HEK293T (cell line): ENCODE measurements at regions not wholly inside any gene's neighbourhood (a gene's known extent, or its start where the extent isn't known, plus 50 kb on each side); places are given as distances from the start of the nearest gene placed in this dataset.

Source experiments
- CTCF ChIA-PET: fragments of 350-600 bp; formaldehyde crosslinking; extraction: SDS; loops from one replicate; lab custom pipeline; 2021; ENCODE audit warnings: antibody characterized with exemption, inconsistent platforms; lab: Yijun Ruan, JAX
- POLR2A ChIA-PET: fragments of 350-600 bp; formaldehyde crosslinking; extraction: SDS; loops from one replicate; lab custom pipeline; 2020; ENCODE audit warnings: antibody characterized with exemption, inconsistent platforms; lab: Yijun Ruan, JAX
- DNase-seq: peaks from one replicate; pipeline ENCODE4 v3.0.0; 2012; ENCODE audit warnings: mixed read lengths; ENCODE audit errors: extremely low spot score
- ARNT ChIP-seq: fragments of 450-650 bp; IDR thresholded peaks from 2 replicates; pipeline ENCODE4 v1.6.1; 2017; ENCODE audit warnings: mild to moderate bottlenecking
- BHLHE40 ChIP-seq: fragments of 450-650 bp; IDR thresholded peaks from 2 replicates; pipeline ENCODE4 v1.6.1; 2016; ENCODE audit warnings: mild to moderate bottlenecking, moderate library complexity, borderline replicate concordance
- CTBP1 ChIP-seq: fragments of 450-650 bp; IDR thresholded peaks from 2 replicates; pipeline ENCODE4 v1.6.1; 2016; ENCODE audit warnings: borderline replicate concordance
- ELF4 ChIP-seq: fragments of 450-650 bp; IDR thresholded peaks from 2 replicates; pipeline ENCODE4 v1.6.1; 2017; ENCODE audit warnings: antibody characterized with exemption
- FOXA1 ChIP-seq: fragments of 450-650 bp; IDR thresholded peaks from 2 replicates; pipeline ENCODE4 v1.6.1; 2016; ENCODE audit warnings: mild to moderate bottlenecking
- FOXK2 ChIP-seq: fragments of 450-650 bp; IDR thresholded peaks from 2 replicates; pipeline ENCODE4 v1.6.1; 2016; ENCODE audit warnings: mild to moderate bottlenecking
- FOXM1 ChIP-seq: fragments of 450-650 bp; IDR thresholded peaks from 2 replicates; pipeline ENCODE4 v1.6.1; 2017; ENCODE audit warnings: mild to moderate bottlenecking, borderline replicate concordance
- HDGF ChIP-seq: fragments of 450-650 bp; IDR thresholded peaks from 2 replicates; pipeline ENCODE4 v1.6.1; 2017; ENCODE audit warnings: antibody characterized with exemption, borderline replicate concordance
- L3MBTL2 ChIP-seq: fragments of 450-650 bp; conservative IDR thresholded peaks from 2 replicates; pipeline ENCODE4 v1.6.1; 2016; ENCODE audit warnings: mild to moderate bottlenecking
- LEF1 ChIP-seq: fragments of 450-650 bp; IDR thresholded peaks from 2 replicates; pipeline ENCODE4 v1.6.1; 2017; ENCODE audit warnings: mild to moderate bottlenecking, borderline replicate concordance
- NFRKB ChIP-seq: fragments of 450-650 bp; IDR thresholded peaks from 2 replicates; pipeline ENCODE4 v1.6.1; 2016; ENCODE audit warnings: mild to moderate bottlenecking, moderate library complexity
- PKNOX1 ChIP-seq: fragments of 450-650 bp; IDR thresholded peaks from 2 replicates; pipeline ENCODE4 v1.6.1; 2016
- SP1 ChIP-seq: fragments of 450-650 bp; IDR thresholded peaks from 2 replicates; pipeline ENCODE4 v1.6.1; 2017
- SUZ12 ChIP-seq: fragments of 450-650 bp; IDR thresholded peaks from 2 replicates; pipeline ENCODE4 v1.6.1; 2016; ENCODE audit warnings: mild to moderate bottlenecking
- TARDBP ChIP-seq: fragments of 450-650 bp; IDR thresholded peaks from 2 replicates; pipeline ENCODE4 v1.6.1; 2016
- ZNF384 ChIP-seq: fragments of 450-650 bp; IDR thresholded peaks from 2 replicates; pipeline ENCODE4 v1.6.1; 2016

- no peak for DNase-seq
- ChIA-PET CTCF (no interaction called here), POLR2A (no interaction called here)
- TF ChIP-seq BHLHE40 (no peak), ZNF384 (no peak), FOXK2 (no peak), NFRKB (no peak), SUZ12 (no peak), FOXM1 (no peak), L3MBTL2 (no peak), CTBP1 (no peak), HDGF (no peak), SP1 (no peak), LEF1 (no peak), FOXA1 (no peak), PKNOX1 (no peak), TARDBP (no peak)
Observed at GRCh38 chr17:13398091-13398490, 203.6 kb downstream of the HS3ST3A1 start.

- ChIA-PET POLR2A (no interaction called here), CTCF (interaction anchor here (0.6 kb wide), 1 partner anchor 1550 kb away, joined by 5 read pairs; no protein-coding TSS in a partner anchor)
- no peak for DNase-seq
- no peak for TF ChIP-seq LEF1
- no peak for TF ChIP-seq ELF4
- no peak for TF ChIP-seq L3MBTL2
- TF ChIP-seq SUZ12, result no peak
- TF ChIP-seq TARDBP, result no peak
- TF ChIP-seq ZNF384, result no peak
- no peak for TF ChIP-seq HDGF
- TF ChIP-seq FOXM1, result no peak
- TF ChIP-seq NFRKB, result no peak
- TF ChIP-seq BHLHE40, result no peak
- TF ChIP-seq SP1, result no peak
- TF ChIP-seq FOXK2, result no peak
- no peak for TF ChIP-seq FOXA1
- no peak for TF ChIP-seq PKNOX1
- no peak for TF ChIP-seq ARNT
- no peak for TF ChIP-seq CTBP1
Observed at GRCh38 chr17:13395862-13396261, 205.9 kb downstream of the HS3ST3A1 start.

GRCh38 chr17:13395346-13395745 is 206.4 kb downstream of the HS3ST3A1 start:
- DNase-seq, result no peak
- CTCF ChIA-PET, result no interaction called here
- POLR2A ChIA-PET, result no interaction called here
- no peak for TF ChIP-seq BHLHE40
- no peak for TF ChIP-seq SUZ12
- TF ChIP-seq SP1, result no peak
- TF ChIP-seq ARNT, result no peak
- TF ChIP-seq FOXM1, result no peak
- no peak for TF ChIP-seq PKNOX1
- TF ChIP-seq ELF4, result no peak
- no peak for TF ChIP-seq FOXA1
- no peak for TF ChIP-seq HDGF
- TF ChIP-seq NFRKB, result no peak

- TF ChIP-seq TARDBP, result no peak
- TF ChIP-seq FOXM1, result no peak
- no peak for TF ChIP-seq SUZ12
- no peak for TF ChIP-seq FOXK2
- TF ChIP-seq SP1, result no peak
- TF ChIP-seq NFRKB, result no peak
- no peak for TF ChIP-seq L3MBTL2
- no peak for TF ChIP-seq CTBP1
- TF ChIP-seq ARNT, result no peak
- TF ChIP-seq ELF4, result no peak
- TF ChIP-seq LEF1, result no peak
- no peak for TF ChIP-seq FOXA1
- TF ChIP-seq HDGF, result no peak
- no peak for TF ChIP-seq PKNOX1
- no peak for TF ChIP-seq BHLHE40
- no peak for TF ChIP-seq ZNF384
- DNase-seq, result no peak
- ChIA-PET CTCF (no interaction called here), POLR2A (interaction anchor here (1.0 kb wide), 1 partner anchor 15 kb away, joined by 3 read pairs; no protein-coding TSS in a partner anchor)
Observed at GRCh38 chr17:13393841-13394710, 207.7 kb downstream of the HS3ST3A1 start.

- TF ChIP-seq NFRKB, result no peak
- no peak for TF ChIP-seq SP1
- TF ChIP-seq L3MBTL2, result no peak
- TF ChIP-seq SUZ12, result no peak
- no peak for TF ChIP-seq BHLHE40
- no peak for TF ChIP-seq FOXM1
- no peak for TF ChIP-seq ARNT
- no peak for TF ChIP-seq FOXA1
- POLR2A ChIA-PET, result no interaction called here
- no peak for DNase-seq
- CTCF ChIA-PET, result no interaction called here
Observed at GRCh38 chr17:13387952-13388351, 213.8 kb downstream of the HS3ST3A1 start.
